ENCODE measurements at regions not wholly inside any gene's neighbourhood (a gene's known extent, or its start where the extent isn't known, plus 50 kb on each side); places are given as distances from the start of the nearest gene placed in this dataset.

- TF ChIP-seq USF2 (IDR thresholded peaks at IDR 0.05) (no peak), EHMT2 (IDR thresholded peaks at IDR 0.05; ENCODE audit: low read depth) (no peak)
- TF ChIP-seq, protein P1, sequence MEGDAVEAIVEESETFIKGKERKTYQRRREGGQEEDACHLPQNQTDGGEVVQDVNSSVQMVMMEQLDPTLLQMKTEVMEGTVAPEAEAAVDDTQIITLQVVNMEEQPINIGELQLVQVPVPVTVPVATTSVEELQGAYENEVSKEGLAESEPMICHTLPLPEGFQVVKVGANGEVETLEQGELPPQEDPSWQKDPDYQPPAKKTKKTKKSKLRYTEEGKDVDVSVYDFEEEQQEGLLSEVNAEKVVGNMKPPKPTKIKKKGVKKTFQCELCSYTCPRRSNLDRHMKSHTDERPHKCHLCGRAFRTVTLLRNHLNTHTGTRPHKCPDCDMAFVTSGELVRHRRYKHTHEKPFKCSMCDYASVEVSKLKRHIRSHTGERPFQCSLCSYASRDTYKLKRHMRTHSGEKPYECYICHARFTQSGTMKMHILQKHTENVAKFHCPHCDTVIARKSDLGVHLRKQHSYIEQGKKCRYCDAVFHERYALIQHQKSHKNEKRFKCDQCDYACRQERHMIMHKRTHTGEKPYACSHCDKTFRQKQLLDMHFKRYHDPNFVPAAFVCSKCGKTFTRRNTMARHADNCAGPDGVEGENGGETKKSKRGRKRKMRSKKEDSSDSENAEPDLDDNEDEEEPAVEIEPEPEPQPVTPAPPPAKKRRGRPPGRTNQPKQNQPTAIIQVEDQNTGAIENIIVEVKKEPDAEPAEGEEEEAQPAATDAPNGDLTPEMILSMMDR (IDR thresholded peaks at IDR 0.05), result no peak
Measured at GRCh38 chr11:25816411-25816810, 515.5 kb upstream of the ANO3 start.

Data from A549 (cell line).